Naive thymus-derived CD8-positive, alpha-beta T cell (primary cell): ENCODE measurements at regions not wholly inside any gene's neighbourhood (a gene's known extent, or its start where the extent isn't known, plus 50 kb on each side); places are given as distances from the start of the nearest gene placed in this dataset.

Experiments used
- ATAC-seq, 2 donors: fragments of 150-1000 bp; cut with Tn5 transposase in 1 of 2; sonication (Bioruptor Pico), chemical (Tn5 transposase) in 1 of 2; 1 replicate in 1 of 2; 2 replicates in 1 of 2; pipeline ENCODE4 v1.10.0; 2021; ENCODE audit warnings: mild to moderate bottlenecking in 2 of 2, moderate library complexity in 2 of 2
- POLR2A ChIA-PET: fragments of 350-600 bp; sonication (Branson Sonifier 250); formaldehyde crosslinking; loops from one replicate; lab custom pipeline; 2021; ENCODE audit warnings: antibody characterized with exemption; lab: Charles Lee
- DNase-seq, 10 donors: peaks; one replicate each; pipeline versions ENCODE4 v3.0.0 to v3.0.0-alpha.2; 2020 to 2022
- H3K27ac Mint-ChIP-seq, 10 donors: one replicate each; pipeline ENCODE4 v1.8.0; 2020 to 2022; ENCODE audit warnings: mild to moderate bottlenecking in 10 of 10, mixed read lengths in 10 of 10, moderate library complexity in 4 of 10, inconsistent platforms in 1 of 10
- H3K27me3 Mint-ChIP-seq, 5 donors: one replicate each; pipeline ENCODE4 v1.8.0; 2021 to 2022; ENCODE audit warnings: mixed read lengths in 5 of 5
- H3K36me3 Mint-ChIP-seq, 3 donors: one replicate each; pipeline ENCODE4 v1.8.0; 2020 to 2022; ENCODE audit warnings: mixed read lengths in 3 of 3, mild to moderate bottlenecking in 2 of 3, inconsistent platforms in 1 of 3
- H3K4me1 Mint-ChIP-seq, 4 donors: one replicate each; pipeline ENCODE4 v1.8.0; 2021 to 2022; ENCODE audit warnings: mixed read lengths in 4 of 4
- H3K4me3 Mint-ChIP-seq, 10 donors: one replicate each; pipeline ENCODE4 v1.8.0; 2020 to 2022; ENCODE audit warnings: mild to moderate bottlenecking in 10 of 10, mixed read lengths in 10 of 10, moderate library complexity in 6 of 10, inconsistent platforms in 1 of 10
- H3K9me3 Mint-ChIP-seq, 9 donors: one replicate each; pipeline ENCODE4 v1.8.0; 2020 to 2022; ENCODE audit warnings: mixed read lengths in 9 of 9, mild to moderate bottlenecking in 3 of 9, inconsistent platforms in 1 of 9, moderate library complexity in 1 of 9

DNA sequence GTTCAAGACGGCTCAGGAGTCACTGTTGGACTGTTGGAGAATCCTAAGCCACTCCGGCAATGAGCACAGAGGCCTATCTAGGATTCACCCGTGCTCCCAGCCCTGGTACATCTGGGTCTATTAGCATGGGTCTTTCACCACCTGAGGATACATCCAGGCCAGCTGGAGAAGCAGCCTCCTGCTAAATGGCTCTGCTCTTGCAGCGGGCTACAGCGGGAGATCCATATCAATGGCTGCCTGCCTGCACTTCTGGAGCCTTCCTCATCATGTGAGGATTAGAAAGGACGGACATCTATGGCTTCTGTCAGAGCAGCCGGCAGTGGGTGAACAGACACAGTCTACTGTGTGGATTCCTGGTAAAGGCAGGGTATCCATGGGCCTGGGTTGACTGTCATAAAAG, 357.4 kb downstream of the MLLT3 start:
- H3K4me3 Mint-ChIP-seq = no peak overlapping the region
- no peak for ATAC-seq
- H3K27ac Mint-ChIP-seq = no peak overlapping the region
- peaks cover 0 to 9% (median 6%) of the 10 kb centered on the region in 9 donors for H3K9me3 Mint-ChIP-seq
- no peaks in the 10 kb centered on the region for H3K27me3 Mint-ChIP-seq
- H3K36me3 Mint-ChIP-seq = peaks cover 0 to 5% (median 5%) of the 10 kb centered on the region in 3 donors
- peaks cover 0 to 10% (median 8%) of the 10 kb centered on the region in 4 donors for H3K4me1 Mint-ChIP-seq
- POLR2A ChIA-PET = no interaction called here
- no peak for DNase-seq

DNA sequence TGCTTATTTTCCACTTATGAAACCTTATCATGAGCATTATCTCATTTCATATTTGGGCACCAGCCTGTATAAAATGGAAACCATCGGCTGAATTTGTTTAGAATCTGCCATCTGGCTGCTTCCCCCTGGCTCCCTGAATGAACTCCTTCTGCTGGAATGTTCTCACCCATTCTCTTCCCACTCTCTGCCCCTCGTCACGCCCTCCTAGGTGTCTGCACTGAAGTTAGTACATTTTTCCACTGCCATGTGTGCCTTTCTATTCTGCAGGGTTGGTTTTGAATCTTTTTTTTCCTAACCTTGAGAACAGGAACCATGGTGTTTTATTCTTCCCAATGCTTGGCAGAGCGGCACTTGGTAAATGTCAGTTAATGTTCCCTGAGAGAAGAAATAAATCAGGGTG, 359.7 kb downstream of the MLLT3 start:
- H3K4me1 Mint-ChIP-seq = peaks cover 0 to 4% (median 2%) of the 10 kb centered on the region in 4 donors
- H3K4me3 Mint-ChIP-seq = no peak overlapping the region
- no peaks in the 10 kb centered on the region for H3K27me3 Mint-ChIP-seq
- DNase-seq = no peak
- ATAC-seq = no peak
- H3K9me3 Mint-ChIP-seq = peaks cover 0 to 9% (median 6%) of the 10 kb centered on the region in 9 donors
- H3K27ac Mint-ChIP-seq = no peak overlapping the region
- POLR2A ChIA-PET = no interaction called here
- peaks cover 0 to 5% (median 5%) of the 10 kb centered on the region in 3 donors for H3K36me3 Mint-ChIP-seq

DNA sequence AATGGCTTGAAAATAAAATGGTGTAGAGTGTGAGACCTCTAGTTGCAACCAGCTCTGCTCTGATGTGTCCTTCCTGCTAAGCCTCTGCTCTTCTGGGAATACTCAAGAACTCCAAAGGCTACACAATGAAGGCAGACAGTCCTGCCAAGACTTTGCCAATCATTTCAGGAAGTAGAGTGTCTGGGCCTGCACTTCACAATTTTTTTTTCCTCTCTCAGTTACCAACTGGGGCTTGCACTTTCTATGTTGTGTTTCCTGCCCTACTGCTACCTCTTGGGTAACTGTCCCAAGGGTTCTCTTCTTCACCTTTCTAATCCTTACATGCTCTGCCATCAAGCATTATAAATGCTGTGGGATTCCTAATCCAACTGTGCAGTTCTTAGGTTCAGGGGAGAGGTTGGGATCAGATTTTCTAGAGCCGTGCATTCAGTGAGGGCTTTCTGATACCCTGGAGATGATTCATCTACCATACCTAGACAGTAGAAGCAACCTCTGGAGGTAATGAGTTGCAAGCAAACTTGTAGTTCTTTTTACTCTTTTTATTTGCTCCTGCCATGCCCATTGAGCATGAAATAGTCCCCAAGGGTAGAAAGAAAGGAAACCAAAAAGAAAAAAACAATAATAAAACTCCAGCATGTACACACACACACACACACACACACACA, 365.9 kb downstream of the MLLT3 start:
- Mint-ChIP-seq H3K4me3 (peak overlapping the region in 1 of 10 donors; percentile 16), H3K36me3 (no peaks in the 10 kb centered on the region), H3K27me3 (no peaks in the 10 kb centered on the region), H3K4me1 (peaks cover 11 to 33% (median 19%) of the 10 kb centered on the region in 4 donors), H3K27ac (peak overlapping the region in 7 of 10 donors; percentile 30 to 80 (median 63)), H3K9me3 (no peaks in the 10 kb centered on the region)
- peak; percentile 39 to 56 for ATAC-seq
- peak in 1 of 10 donors; percentile 11 for DNase-seq
- POLR2A ChIA-PET = no interaction called here

DNA sequence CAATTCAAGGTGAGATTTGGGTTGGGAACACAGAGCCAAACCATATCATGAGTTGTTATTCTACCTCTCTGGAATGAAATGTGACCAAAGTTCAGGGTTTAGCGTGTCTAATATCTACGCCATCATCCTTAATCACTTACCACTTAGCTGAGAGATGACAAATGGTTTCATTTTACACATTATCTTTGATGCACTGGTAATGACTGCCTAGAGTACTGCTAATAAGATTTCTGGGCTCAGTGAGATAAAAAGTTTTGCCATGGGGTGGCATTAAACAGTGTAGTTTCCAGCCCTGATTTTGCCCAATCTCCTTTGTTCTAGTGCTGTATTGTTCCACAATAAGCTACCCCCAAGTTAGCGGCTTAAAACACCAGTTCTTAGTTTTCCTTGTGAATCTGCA, 367.2 kb downstream of the MLLT3 start:
- POLR2A ChIA-PET = no interaction called here
- H3K27me3 Mint-ChIP-seq = no peaks in the 10 kb centered on the region
- ATAC-seq = no peak
- no peaks in the 10 kb centered on the region for H3K9me3 Mint-ChIP-seq
- H3K36me3 Mint-ChIP-seq = no peaks in the 10 kb centered on the region
- no peak overlapping the region for H3K4me3 Mint-ChIP-seq
- H3K27ac Mint-ChIP-seq = no peak overlapping the region
- DNase-seq = no peak
- H3K4me1 Mint-ChIP-seq = peaks cover 11 to 33% (median 19%) of the 10 kb centered on the region in 4 donors

DNA sequence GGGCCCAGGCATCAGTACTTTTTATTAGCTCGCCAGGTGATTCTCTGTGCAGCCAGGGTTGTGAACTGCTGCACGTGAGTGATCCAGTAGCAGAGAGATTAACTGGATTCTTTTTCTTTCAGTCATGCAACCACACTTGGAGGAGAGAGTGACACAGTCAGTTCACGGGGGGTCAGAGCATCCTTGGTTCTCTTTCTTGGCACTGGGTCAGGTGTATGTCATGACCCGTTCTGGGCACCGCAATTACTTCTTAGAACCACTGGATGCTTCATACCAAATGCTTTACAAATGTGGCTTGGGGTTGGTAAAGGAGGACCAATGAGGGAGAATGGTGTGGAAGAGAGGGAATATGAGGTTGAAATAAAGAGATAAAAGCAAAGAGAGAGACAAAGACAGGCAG, 368.7 kb downstream of the MLLT3 start:
- Mint-ChIP-seq H3K27me3 (no peaks in the 10 kb centered on the region), H3K36me3 (peaks cover 0 to 2% (median 0%) of the 10 kb centered on the region in 3 donors), H3K27ac (peak overlapping the region in 3 of 10 donors; percentile 1 to 26 (median 18)), H3K4me3 (no peak overlapping the region), H3K9me3 (peaks cover 0 to 6% (median 0%) of the 10 kb centered on the region in 9 donors), H3K4me1 (peaks cover 11 to 33% (median 20%) of the 10 kb centered on the region in 4 donors)
- POLR2A ChIA-PET = no interaction called here
- DNase-seq = no peak
- ATAC-seq = no peak

DNA sequence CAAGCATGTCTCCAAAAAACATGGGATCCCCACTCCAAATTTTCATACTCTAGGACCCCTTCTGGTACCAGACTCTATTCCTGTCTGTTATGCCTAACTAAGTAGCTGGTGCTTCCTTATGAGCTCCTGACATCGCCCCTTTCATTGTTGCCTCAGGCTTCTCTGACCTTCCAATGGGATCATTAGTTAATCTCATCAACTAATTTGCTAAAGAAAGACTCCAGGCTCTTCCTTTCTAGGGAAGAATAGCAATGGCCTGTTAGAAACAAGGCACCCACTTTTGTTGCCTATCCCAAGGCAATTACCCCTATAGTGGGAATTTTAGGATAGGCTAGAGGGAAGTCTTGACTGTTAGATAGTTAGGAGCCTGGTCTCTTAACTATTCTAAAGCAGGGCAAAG, 369.5 kb downstream of the MLLT3 start:
- peaks cover 11 to 33% (median 20%) of the 10 kb centered on the region in 4 donors for H3K4me1 Mint-ChIP-seq
- H3K9me3 Mint-ChIP-seq = peaks cover 0 to 10% (median 2%) of the 10 kb centered on the region in 9 donors
- no peak for ATAC-seq
- H3K4me3 Mint-ChIP-seq = no peak overlapping the region
- H3K36me3 Mint-ChIP-seq = peaks cover 0 to 7% (median 0%) of the 10 kb centered on the region in 3 donors
- no peaks in the 10 kb centered on the region for H3K27me3 Mint-ChIP-seq
- no peak for DNase-seq
- peak overlapping the region in 1 of 10 donors; percentile 8 for H3K27ac Mint-ChIP-seq
- POLR2A ChIA-PET = no interaction called here

DNA sequence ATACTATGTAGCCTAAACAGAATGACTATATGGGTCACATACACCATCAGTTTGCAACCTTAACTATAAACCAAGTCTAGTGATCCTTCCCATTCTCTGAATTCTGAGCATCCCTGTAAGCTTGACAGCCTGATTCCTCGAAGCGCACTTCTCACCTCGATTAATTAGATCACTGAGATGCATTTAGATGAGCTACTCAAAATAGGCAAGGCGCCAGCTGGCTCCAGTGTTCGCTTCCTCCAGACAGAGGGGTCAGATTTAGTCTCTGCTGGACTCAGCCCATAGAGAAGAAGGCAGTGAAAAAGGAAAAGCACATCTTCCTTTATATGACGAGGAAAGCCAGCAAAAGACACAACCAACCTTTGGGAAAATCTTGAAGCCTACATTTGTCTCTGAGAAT, 371.5 kb downstream of the MLLT3 start:
- Mint-ChIP-seq H3K36me3 (peaks cover 0 to 7% (median 0%) of the 10 kb centered on the region in 3 donors), H3K4me1 (peaks cover 11 to 25% (median 19%) of the 10 kb centered on the region in 4 donors), H3K4me3 (no peak overlapping the region), H3K9me3 (peaks cover 0 to 10% (median 2%) of the 10 kb centered on the region in 9 donors), H3K27ac (no peak overlapping the region), H3K27me3 (no peaks in the 10 kb centered on the region)
- no peak for DNase-seq
- POLR2A ChIA-PET = no interaction called here
- ATAC-seq = no peak

DNA sequence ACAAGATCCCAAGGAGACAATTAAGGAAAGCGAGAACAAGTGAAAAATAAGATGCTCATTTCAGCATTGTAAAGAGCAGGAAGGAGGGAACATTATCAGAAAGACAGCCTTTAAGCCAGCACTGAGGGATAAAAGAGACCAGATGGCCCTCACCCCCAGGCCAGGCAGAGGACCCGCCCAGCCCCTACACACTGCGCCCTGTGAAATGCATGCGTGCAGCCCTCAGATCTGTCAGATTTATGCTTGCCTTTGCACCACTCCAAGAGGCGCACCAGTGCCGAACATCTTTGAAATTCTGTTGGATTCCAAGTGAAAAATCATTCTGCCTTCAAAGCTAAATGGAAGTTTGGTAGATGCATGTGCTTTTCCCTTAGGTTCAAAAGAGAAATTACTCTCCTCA, 378.0 kb downstream of the MLLT3 start:
- DNase-seq (no peak), ATAC-seq (no peak)
- Mint-ChIP-seq H3K9me3 (peaks cover 0 to 10% (median 2%) of the 10 kb centered on the region in 9 donors), H3K27ac (peak overlapping the region in 6 of 10 donors; percentile 26 to 74 (median 52)), H3K4me3 (peak overlapping the region in 4 of 10 donors; percentile 24 to 77 (median 64)), H3K36me3 (peaks cover 0 to 7% (median 0%) of the 10 kb centered on the region in 3 donors), H3K4me1 (peaks cover 33 to 72% (median 62%) of the 10 kb centered on the region in 4 donors), H3K27me3 (no peaks in the 10 kb centered on the region)
- POLR2A ChIA-PET = no interaction called here

DNA sequence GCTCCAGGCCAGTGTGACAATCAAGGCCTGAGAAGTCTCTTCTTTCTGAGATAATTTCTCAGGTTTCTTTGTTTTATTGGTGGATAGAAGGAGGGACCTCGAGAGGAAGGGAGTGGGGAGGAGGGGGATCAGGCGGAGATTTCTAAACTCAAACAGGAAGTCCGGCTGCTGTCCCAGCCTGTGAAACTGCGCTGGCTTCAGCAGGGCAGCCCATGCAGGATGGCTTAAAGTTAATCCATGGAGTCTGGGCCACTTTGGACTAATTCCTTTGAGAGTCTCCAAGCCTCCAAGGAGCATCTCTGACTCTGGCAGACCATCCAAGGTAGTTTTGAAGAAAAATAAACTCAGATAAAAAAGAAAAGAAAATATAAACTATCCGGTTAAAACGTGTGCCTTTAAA, 378.5 kb downstream of the MLLT3 start:
- POLR2A ChIA-PET = interaction anchor here (0.9 to 1.4 kb wide), 3 partner anchors 90 to 378 kb away, joined by 3 read pairs; partner anchors contain the start of gene MLLT3
- Mint-ChIP-seq H3K27ac (peak overlapping the region in 8 of 10 donors; percentile 37 to 86 (median 70)), H3K9me3 (peaks cover 0 to 8% (median 2%) of the 10 kb centered on the region in 9 donors), H3K27me3 (no peaks in the 10 kb centered on the region), H3K36me3 (peaks cover 0 to 7% (median 0%) of the 10 kb centered on the region in 3 donors), H3K4me3 (peak overlapping the region in 7 of 10 donors; percentile 8 to 80 (median 56)), H3K4me1 (peaks cover 32 to 72% (median 62%) of the 10 kb centered on the region in 4 donors)
- no peak for ATAC-seq
- no peak for DNase-seq

DNA sequence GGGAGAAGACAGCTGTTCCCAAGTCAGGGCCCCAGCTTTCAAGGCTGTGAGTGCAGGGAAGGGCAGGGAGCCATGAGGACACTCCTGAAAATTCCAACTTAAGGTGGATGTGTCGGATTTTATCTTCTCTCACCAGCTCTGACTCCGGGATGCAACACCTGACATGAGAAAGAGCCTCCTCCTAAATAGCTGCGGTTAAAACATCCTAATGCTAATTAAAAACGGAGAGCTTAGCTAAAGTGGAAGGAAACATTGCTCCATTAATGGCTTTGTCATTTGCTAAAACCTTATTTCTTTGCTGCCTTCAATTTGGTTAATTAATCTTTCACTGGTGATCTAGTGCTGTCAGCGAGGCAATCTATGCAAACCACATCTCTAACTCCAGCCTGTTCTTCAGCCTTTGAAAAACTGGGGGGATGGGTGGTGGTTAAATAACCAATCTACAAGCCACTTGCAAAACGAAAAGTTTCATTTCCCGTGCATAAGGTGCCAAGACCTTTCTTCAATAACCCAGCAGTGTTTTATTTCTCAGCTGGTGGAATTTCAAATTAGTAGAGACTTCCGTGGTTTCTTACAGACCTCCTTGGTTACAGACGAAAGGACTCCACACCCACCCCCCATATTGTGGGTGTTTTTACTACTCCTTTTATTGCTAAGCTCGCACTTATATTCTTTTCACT, 379.6 kb downstream of the MLLT3 start:
- H3K27ac Mint-ChIP-seq = peak overlapping the region in 9 of 10 donors; percentile 6 to 86 (median 67)
- peaks cover 31 to 80% (median 64%) of the 10 kb centered on the region in 4 donors for H3K4me1 Mint-ChIP-seq
- H3K9me3 Mint-ChIP-seq = no peaks in the 10 kb centered on the region
- H3K4me3 Mint-ChIP-seq = peak overlapping the region; percentile 34 to 83 (median 74)
- H3K27me3 Mint-ChIP-seq = no peaks in the 10 kb centered on the region
- H3K36me3 Mint-ChIP-seq = no peaks in the 10 kb centered on the region
- ATAC-seq (peak; percentile 87 to 91), DNase-seq (peak in 8 of 10 donors; percentile 18 to 77 (median 56))
- POLR2A ChIA-PET = interaction anchor here (1.0 to 1.4 kb wide), 3 partner anchors 91 to 380 kb away, joined by 3 read pairs; partner anchors contain the start of gene MLLT3

DNA sequence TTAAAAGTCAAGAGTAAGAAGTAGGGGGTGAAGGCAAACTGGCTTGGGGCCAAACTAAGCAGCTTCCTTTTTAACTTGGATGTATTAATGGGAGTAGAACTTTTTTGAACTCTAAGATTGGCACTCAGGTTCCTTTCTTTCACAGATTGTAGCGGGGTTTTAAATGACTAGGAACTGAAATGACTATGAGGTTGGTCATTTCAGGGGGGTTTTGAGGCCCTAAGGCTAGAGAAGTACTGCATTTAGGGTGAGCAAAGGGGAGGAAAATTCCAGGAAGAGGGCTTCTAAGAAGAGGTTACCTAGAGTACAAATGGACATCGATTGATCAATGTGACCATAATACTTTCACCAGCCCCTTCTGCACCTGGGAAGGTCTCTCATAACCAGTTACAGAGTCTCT, 381.8 kb downstream of the MLLT3 start:
- POLR2A ChIA-PET = interaction anchor here (0.8 kb wide), 1 partner anchor 82 kb away, joined by 3 read pairs; no protein-coding TSS in a partner anchor
- DNase-seq (no peak), ATAC-seq (no peak)
- Mint-ChIP-seq H3K9me3 (peaks cover 0 to 2% (median 0%) of the 10 kb centered on the region in 9 donors), H3K4me1 (peaks cover 27 to 68% (median 62%) of the 10 kb centered on the region in 4 donors), H3K27me3 (no peaks in the 10 kb centered on the region), H3K4me3 (no peak overlapping the region), H3K27ac (peak overlapping the region in 2 of 10 donors; percentile 23 to 25), H3K36me3 (no peaks in the 10 kb centered on the region)

DNA sequence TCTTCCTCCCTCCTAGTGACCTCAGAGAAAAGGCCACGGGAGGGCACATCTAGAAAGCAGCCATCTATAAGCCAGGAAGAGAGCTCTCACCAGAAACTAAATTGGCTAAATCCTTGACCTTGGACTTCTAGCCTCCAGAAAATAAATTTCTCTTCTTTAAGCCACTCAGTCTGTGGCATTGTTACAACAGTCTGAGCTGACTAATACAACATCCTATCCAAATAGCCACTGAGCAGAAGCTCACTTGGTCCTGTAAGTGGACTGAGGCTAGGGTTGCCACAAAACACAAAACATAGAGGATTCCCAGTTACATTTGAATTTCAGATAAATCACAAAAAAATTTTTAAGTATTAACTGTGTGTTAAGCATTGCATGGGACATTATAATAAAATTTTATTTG, 383.4 kb downstream of the MLLT3 start:
- DNase-seq (no peak), ATAC-seq (no peak)
- POLR2A ChIA-PET = interaction anchor here (1.4 kb wide), 1 partner anchor 13 kb away, joined by 4 read pairs; no protein-coding TSS in a partner anchor
- Mint-ChIP-seq H3K4me3 (no peak overlapping the region), H3K36me3 (peaks cover 0 to 5% (median 3%) of the 10 kb centered on the region in 3 donors), H3K27ac (no peak overlapping the region), H3K4me1 (peaks cover 21 to 57% (median 46%) of the 10 kb centered on the region in 4 donors), H3K27me3 (no peaks in the 10 kb centered on the region), H3K9me3 (peaks cover 0 to 9% (median 4%) of the 10 kb centered on the region in 9 donors)
